AG09309 (cell line): ENCODE measurements at regions not wholly inside any gene's neighbourhood (a gene's known extent, or its start where the extent isn't known, plus 50 kb on each side); places are given as distances from the start of the nearest gene placed in this dataset.
"Not testable (repeated sequence)": the region's sequence is repeated elsewhere in the genome, so short reads cannot be mapped to it uniquely, and the experiment has no call there.

Source experiments
- DNase-seq: peaks from one replicate; pipeline ENCODE4 v3.0.0-alpha.2; 2010; ENCODE audit warnings: low read depth
- H3K4me3 ChIP-seq: 2 replicates; pipeline ENCODE4 v1.5.1; 2011; ENCODE audit warnings: mild to moderate bottlenecking, low read depth, low read length, moderate library complexity; ENCODE audit not compliant: control insufficient read depth
- CTCF ChIP-seq: IDR thresholded peaks from 2 replicates; pipeline ENCODE4 v1.5.1; 2011; ENCODE audit warnings: mild to moderate bottlenecking, low read depth, low read length, inconsistent platforms; ENCODE audit not compliant: insufficient read depth, control insufficient read depth; ENCODE audit errors: missing control alignments

DNA sequence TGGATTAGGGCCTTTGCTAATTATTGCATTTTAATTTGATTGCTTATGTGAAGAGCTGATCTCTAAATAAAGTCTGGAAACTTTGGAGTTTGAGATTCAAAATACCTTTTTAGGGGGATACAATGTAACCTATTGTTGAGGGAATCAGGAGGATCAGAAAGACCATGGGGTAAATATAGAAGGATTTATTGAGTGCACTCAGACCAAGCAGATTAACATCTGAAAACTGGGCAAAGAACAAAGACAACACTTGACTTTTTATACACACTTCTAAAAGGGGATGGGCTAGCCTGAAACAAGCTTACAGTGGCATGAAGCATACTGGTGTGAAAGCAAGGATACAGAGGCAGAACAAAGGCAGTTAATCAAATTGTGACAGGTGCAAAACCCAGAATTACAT lies 174.3 kb downstream of the MRPS30 start:
- no peak overlapping the region for H3K4me3 ChIP-seq
- no peak for TF ChIP-seq CTCF
- no peak for DNase-seq

- no peak for TF ChIP-seq CTCF
- no peak for DNase-seq
- H3K4me3 ChIP-seq = no peak overlapping the region
Observed at GRCh38 chr5:44987026-44987425, 178.3 kb downstream of the MRPS30 start.

DNA sequence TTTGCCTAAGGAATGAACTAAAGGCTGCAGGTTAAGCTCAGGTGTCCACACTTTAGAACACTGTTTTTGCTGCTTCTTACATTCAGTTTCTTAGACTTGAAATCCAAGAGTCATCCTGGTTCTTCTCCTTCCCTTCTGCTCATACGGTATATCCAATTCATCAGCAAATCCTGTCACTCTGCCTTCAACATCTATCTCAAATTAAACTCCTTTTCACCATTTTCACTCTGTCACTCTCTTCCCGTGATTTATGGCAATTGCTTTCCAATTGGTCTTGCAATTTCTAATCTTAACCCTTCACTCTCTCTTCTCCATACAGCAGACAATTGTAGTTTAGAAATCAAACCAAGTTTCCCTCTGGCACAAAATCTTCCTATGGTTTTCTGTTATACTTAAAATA lies 182.9 kb downstream of the MRPS30 start:
- TF ChIP-seq CTCF = no peak
- DNase-seq = no peak
- no peak overlapping the region for H3K4me3 ChIP-seq

DNA sequence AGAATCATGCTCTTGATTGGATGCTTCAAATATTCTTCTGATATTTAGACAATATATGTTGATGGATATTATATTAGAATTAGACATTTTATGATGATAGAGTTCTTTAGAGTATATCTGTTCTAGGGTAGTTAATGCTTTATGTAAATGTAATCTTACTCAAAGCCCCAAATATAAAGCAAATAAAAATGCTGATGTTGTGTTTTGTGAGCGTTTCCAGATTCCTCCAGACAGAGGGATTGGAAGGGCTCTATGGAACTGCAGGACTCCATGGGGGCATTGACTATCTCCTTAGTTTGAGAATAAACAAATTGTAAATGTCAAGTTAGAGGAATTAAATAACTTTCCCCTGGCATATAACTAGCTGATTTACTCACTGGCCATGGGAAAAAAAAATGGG lies 184.5 kb downstream of the MRPS30 start:
- no peak for TF ChIP-seq CTCF
- no peak for DNase-seq

GRCh38 chr5:44997506-44997905 lies 188.8 kb downstream of the MRPS30 start:
- no peak for DNase-seq
- TF ChIP-seq CTCF = no peak
- H3K4me3 ChIP-seq = no peak overlapping the region

More for the DNA sequence above, 184.5 kb downstream of the MRPS30 start:
- no peak overlapping the region for H3K4me3 ChIP-seq

DNA sequence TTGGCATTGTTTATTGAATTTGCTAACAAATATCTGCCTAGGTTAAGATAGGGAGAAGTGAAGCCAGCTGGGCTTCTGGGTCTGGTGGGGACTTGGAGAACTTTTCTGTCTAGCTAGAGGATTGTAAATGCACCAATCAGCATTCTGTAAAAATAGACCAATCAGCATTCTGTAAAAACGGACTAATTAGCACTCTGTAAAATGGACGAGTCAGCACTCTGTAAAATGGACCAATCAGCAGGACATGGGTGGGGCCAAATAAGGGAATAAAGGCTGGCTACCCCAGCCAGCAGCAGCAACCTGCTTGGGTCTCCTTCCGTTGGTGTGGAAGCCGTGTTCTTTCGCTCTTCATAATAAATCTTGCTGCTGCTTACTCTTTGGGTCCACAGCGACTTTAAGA lies 198.4 kb downstream of the MRPS30 start:
- H3K4me3 ChIP-seq, DNase-seq: not testable (repeated sequence)

- H3K4me3 ChIP-seq = no peak overlapping the region
- no peak for TF ChIP-seq CTCF
- no peak for DNase-seq
Observed at GRCh38 chr5:45017568-45017967, 208.8 kb downstream of the MRPS30 start.

- TF ChIP-seq CTCF = no peak
- no peak overlapping the region for H3K4me3 ChIP-seq
- DNase-seq = no peak
Observed at GRCh38 chr5:45029553-45029952, 220.8 kb downstream of the MRPS30 start.
